K562 (cell line): ENCODE measurements at regions not wholly inside any gene's neighbourhood (a gene's known extent, or its start where the extent isn't known, plus 50 kb on each side); places are given as distances from the start of the nearest gene placed in this dataset.

Experiments used
- ATAC-seq: fragments of 200-7000 bp; cut with Tn5 transposase; 3 replicates; pipeline ENCODE4 v1.9.1; 2020; ENCODE audit warnings: moderate library complexity
- BruUV-seq: library from RNA; stranded (reverse); fragments of 400-500 nt; replicated peaks from 2 replicates; lab custom pipeline; 2021; lab: Mats Ljungman, UMichigan
- CTCF ChIA-PET: fragments of 300-600 bp; formaldehyde crosslinking; extraction: SDS; loops from one replicate; lab custom pipeline; 2021; ENCODE audit warnings: low intra/inter-chr PET ratio; lab: Yijun Ruan, JAX
- POLR2A ChIA-PET: fragments of 300-600, 350-650 bp; sonication (Branson Sonifier 250); formaldehyde crosslinking; extraction: SDS; loops from one replicate; lab custom pipeline; 2021; ENCODE audit warnings: antibody characterized with exemption, inconsistent platforms; lab: Yijun Ruan, JAX
- DNase-seq, 4 experiments: peaks; one replicate each; pipeline versions ENCODE4 v3.0.0 to v3.0.0-alpha.2; 2011 to 2018; ENCODE audit warnings: low spot score in 3 of 4, mixed read lengths in 3 of 4; ENCODE audit errors: extremely low read depth in 1 of 4
- FAIRE-seq: peaks from 2 replicates; lab custom pipeline; 2011; peaks lifted over from hg19 to GRCh38; lab: Jason Lieb, UNC
- H2AFZ ChIP-seq: 2 replicates; pipeline ENCODE4 v1.6.0; 2011; ENCODE audit warnings: low read depth, low read length, control low read depth, inconsistent platforms
- H3K27ac ChIP-seq: fragments of 200-600 bp; 3 replicates; pipeline ENCODE4 v1.8.0; 2011; ENCODE audit warnings: low read depth, mild to moderate bottlenecking, control low read depth, inconsistent platforms, low read length, moderate library complexity, mixed read lengths; ENCODE audit errors: extremely low read depth
- H3K27me3 ChIP-seq, 2 experiments: fragments of 300-600 bp in 1 of 2; 2 replicates in 1 of 2; 3 replicates in 1 of 2; pipeline versions ENCODE4 v1.6.0 to v1.8.0; 2011; ENCODE audit warnings: inconsistent platforms in 2 of 2, low read length in 2 of 2, mild to moderate bottlenecking in 1 of 2, mixed read lengths in 1 of 2, moderate library complexity in 1 of 2; ENCODE audit not compliant: control insufficient read depth in 2 of 2, insufficient read depth in 2 of 2
- H3K36me3 ChIP-seq: fragments of 300-600 bp; 3 replicates; pipeline ENCODE4 v1.8.0; 2011; ENCODE audit warnings: mild to moderate bottlenecking, low read length, inconsistent platforms; ENCODE audit not compliant: control insufficient read depth, insufficient read depth
- H3K4me1 ChIP-seq, 2 experiments: fragments of 200-600 bp in 1 of 2; replicated peaks in 1 of 2; 2 replicates in 1 of 2; 3 replicates in 1 of 2; pipeline versions ENCODE4 v1.5.1 to v1.8.0; 2011; ENCODE audit warnings: inconsistent platforms in 2 of 2, low read length in 2 of 2, mild to moderate bottlenecking in 1 of 2, mixed read lengths in 1 of 2, moderate library complexity in 1 of 2; ENCODE audit not compliant: control insufficient read depth in 2 of 2, insufficient read depth in 2 of 2
- H3K4me2 ChIP-seq: 2 replicates; pipeline ENCODE4 v1.6.1; 2011; ENCODE audit warnings: low read length, control low read depth, inconsistent platforms, mixed read lengths; ENCODE audit not compliant: insufficient read depth
- H3K4me3 ChIP-seq: fragments of 200-600 bp; sonication (generic), shearing (Covaris generic); 2 replicates; pipeline ENCODE4 v1.5.1; 2016; ENCODE audit warnings: control low read depth, inconsistent platforms
- H3K79me2 ChIP-seq: fragments of 200-600 bp; 3 replicates; pipeline ENCODE4 v1.8.0; 2011; ENCODE audit warnings: low read length, inconsistent platforms; ENCODE audit not compliant: control insufficient read depth, insufficient read depth
- H3K9ac ChIP-seq, 2 experiments: 2 replicates each; pipeline versions ENCODE4 v1.6.0 to v1.6.1; 2011; ENCODE audit warnings: low read depth in 2 of 2, low read length in 2 of 2, control low read depth in 1 of 2, inconsistent platforms in 1 of 2, mild to moderate bottlenecking in 1 of 2, mixed read lengths in 1 of 2; ENCODE audit not compliant: insufficient read depth in 1 of 2
- H3K9me1 ChIP-seq: one replicate; pipeline ENCODE4 v1.6.0; 2011; ENCODE audit warnings: inconsistent platforms, mild to moderate bottlenecking, low read length, moderate library complexity; ENCODE audit not compliant: control insufficient read depth, insufficient read depth
- H3K9me3 ChIP-seq: replicated peaks from 2 replicates; pipeline ENCODE4 v1.5.1; 2011; ENCODE audit warnings: low read depth, low read length, inconsistent platforms; ENCODE audit not compliant: control insufficient read depth, insufficient read depth
- H4K20me1 ChIP-seq: replicated peaks from 2 replicates; pipeline ENCODE4 v1.6.1; 2011; ENCODE audit warnings: low read length, inconsistent platforms, mixed read lengths; ENCODE audit not compliant: control insufficient read depth, insufficient read depth
- MCM5 ChIP-seq: fragments of 450-650 bp; IDR thresholded peaks from 2 replicates; pipeline ENCODE4 v1.6.1; 2016; ENCODE audit warnings: low read depth
- TAF7 ChIP-seq: fragments of 450-650 bp; IDR thresholded peaks from 2 replicates; pipeline ENCODE4 v1.6.1; 2016; ENCODE audit warnings: missing genetic modification characterization, missing compliant biosample characterization
- ZNF24 ChIP-seq: fragments of 450-650 bp; IDR thresholded peaks from 2 replicates; pipeline ENCODE4 v1.6.1; 2016
- WGBS: fragments of 100-300 bp; shearing (Covaris generic); methylation state at CpG from one replicate; pipeline ENCODE4 v1.1.6; 2016; ENCODE audit warnings: low coverage, mixed read lengths; ENCODE audit not compliant: insufficient coverage; ENCODE audit errors: missing lambda C conversion rate; 5-methylcytosine and 5-hydroxymethylcytosine counted together
- in situ Hi-C: fragments of 300-500 bp; cut with MboI; formaldehyde crosslinking; loops from 4 replicates; pipeline ENCODE4 v1.15.0; 2018; ENCODE audit warnings: inconsistent platforms, mixed read lengths
- intact Hi-C: fragments of 100-400 bp; cut with micrococcal nuclease; formaldehyde crosslinking; loops from 2 replicates; pipeline ENCODE4 v1.14.2; 2022
- TF ChIP-seq, protein P1 (sequence below): fragments of 450-650 bp; formaldehyde crosslinking; IDR thresholded peaks from 2 replicates; pipeline ENCODE4 v1.4.0; 2020; ENCODE audit warnings: mild to moderate bottlenecking, moderate library complexity
- TF ChIP-seq, protein P2 (sequence below): fragments of 450-650 bp; IDR thresholded peaks from 2 replicates; pipeline ENCODE4 v1.6.1; 2018; ENCODE audit not compliant: partially characterized antibody

DNA sequence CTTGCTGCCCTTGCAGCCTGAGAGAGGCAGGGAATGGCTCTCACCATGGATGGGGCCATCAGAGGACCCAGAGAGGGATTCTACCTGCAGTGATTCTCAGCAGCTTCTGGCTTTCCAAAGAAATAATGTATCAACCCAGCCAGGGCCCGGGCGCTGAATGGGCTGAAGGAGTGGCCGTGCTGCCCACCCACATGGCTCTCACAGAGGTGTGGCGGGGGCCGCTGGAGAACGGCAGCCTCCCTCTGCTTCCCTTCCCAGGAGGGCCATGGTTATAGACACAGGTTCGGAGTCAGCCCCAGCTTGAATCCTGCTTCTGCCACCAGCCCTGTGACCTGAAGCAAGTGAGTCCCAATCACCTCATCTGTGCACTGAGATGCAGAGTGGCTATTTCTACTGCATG lies 82.7 kb downstream of the THAP12 start:
- Histone ChIP-seq H3K9me3 (no peaks in the 10 kb centered on the region), H3K79me2 (no peaks in the 10 kb centered on the region), H4K20me1 (no peaks in the 10 kb centered on the region; the same call in 1 of the 2 replicates), H2AFZ (no peak overlapping the region), H3K4me1 (no peaks in the 10 kb centered on the region; a peak in 1 of 5 replicates), H3K36me3 (no peaks in the 10 kb centered on the region), H3K27me3 (peaks cover 5 to 66% of the 10 kb centered on the region in 2 experiments; a peak in 4 of 5 replicates), H3K4me2 (no peak overlapping the region), H3K27ac (no peak overlapping the region), H3K9me1 (no peaks in the 10 kb centered on the region), H3K9ac (no peak overlapping the region), H3K4me3 (no peak overlapping the region)
- intact Hi-C loops (no loop called here), in situ Hi-C loops (no loop called here)
- DNase-seq (no peak), FAIRE-seq (no peak), ATAC-seq (no peak)
- POLR2A ChIA-PET = interaction anchor here (0.7 kb wide), 1 partner anchor 79 kb away, joined by 3 read pairs; no protein-coding TSS in a partner anchor
- no TSS peak for BruUV-seq
- CTCF ChIA-PET = no interaction called here
- 8% methylated on average over 5 of the region's 7 CpGs for WGBS
- TF ChIP-seq, protein P1, sequence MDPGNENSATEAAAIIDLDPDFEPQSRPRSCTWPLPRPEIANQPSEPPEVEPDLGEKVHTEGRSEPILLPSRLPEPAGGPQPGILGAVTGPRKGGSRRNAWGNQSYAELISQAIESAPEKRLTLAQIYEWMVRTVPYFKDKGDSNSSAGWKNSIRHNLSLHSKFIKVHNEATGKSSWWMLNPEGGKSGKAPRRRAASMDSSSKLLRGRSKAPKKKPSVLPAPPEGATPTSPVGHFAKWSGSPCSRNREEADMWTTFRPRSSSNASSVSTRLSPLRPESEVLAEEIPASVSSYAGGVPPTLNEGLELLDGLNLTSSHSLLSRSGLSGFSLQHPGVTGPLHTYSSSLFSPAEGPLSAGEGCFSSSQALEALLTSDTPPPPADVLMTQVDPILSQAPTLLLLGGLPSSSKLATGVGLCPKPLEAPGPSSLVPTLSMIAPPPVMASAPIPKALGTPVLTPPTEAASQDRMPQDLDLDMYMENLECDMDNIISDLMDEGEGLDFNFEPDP = no peak

DNA sequence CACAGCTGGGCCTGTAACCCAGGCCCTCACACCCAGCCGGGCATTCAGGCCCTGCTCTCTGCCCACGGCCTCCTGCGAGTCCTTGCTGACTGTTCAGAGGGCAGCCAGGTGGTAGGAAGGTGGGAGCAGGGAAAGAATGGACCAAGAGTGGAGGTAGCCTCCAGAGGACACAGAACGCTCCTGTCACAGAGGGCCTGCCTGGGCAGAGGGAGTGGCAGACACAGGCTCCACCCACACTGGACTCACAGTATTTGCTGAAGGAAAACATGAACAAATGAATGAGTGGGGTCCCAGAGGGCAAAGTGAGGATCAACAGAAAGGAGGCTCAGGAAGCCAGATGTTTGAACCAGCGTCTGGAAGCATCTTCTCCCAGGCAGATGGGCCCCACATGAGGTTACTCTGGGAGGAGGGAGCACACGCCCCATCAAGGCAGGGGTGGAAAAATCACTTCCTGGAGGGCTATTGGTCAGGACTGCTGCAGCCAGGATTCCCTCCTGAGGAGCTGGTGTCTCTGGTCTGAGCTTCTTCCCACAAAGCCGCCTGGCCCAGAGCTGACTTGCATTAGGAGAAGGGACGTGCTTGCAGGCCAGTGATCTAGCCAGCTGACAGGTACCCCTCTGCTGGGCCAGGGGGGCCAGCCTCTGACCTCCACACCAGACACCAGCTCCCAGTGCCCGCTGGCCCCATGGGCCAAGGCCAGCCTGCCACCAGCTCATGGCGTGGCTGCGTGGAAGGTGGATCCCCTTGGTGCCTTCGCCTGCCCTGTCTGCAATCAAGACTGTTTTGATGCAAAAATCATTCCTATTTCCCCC lies 84.0 kb downstream of the THAP12 start:
- Histone ChIP-seq H3K79me2 (no peaks in the 10 kb centered on the region), H2AFZ (no peak overlapping the region), H3K4me3 (no peak overlapping the region), H3K9me1 (no peaks in the 10 kb centered on the region), H3K4me1 (no peaks in the 10 kb centered on the region; a peak in 1 of 5 replicates), H3K9ac (peak overlapping the region in 1 of 2 experiments; percentile 45; a peak in 1 of 4 replicates), H3K27ac (no peak overlapping the region), H3K9me3 (no peaks in the 10 kb centered on the region), H3K36me3 (no peaks in the 10 kb centered on the region), H3K4me2 (no peak overlapping the region), H3K27me3 (peaks cover 12 to 67% of the 10 kb centered on the region in 2 experiments), H4K20me1 (no peaks in the 10 kb centered on the region; the same call in 1 of the 2 replicates)
- FAIRE-seq (no peak), ATAC-seq (peak; percentile 37; the same call in 1 of the 3 replicates), DNase-seq (no peak)
- in situ Hi-C loops (no loop called here), intact Hi-C loops (no loop called here)
- BruUV-seq = no TSS peak
- ChIA-PET POLR2A (interaction anchor here (0.6 kb wide), 1 partner anchor 118 kb away, joined by 6 read pairs; no protein-coding TSS in a partner anchor), CTCF (no interaction called here)
- TF ChIP-seq ZNF24 (0 out of 2 replicates have a peak, but pooled peaks have one; percentile 17), MCM5 (no peak), TAF7 (tag) (no peak)
- TF ChIP-seq, protein P2, sequence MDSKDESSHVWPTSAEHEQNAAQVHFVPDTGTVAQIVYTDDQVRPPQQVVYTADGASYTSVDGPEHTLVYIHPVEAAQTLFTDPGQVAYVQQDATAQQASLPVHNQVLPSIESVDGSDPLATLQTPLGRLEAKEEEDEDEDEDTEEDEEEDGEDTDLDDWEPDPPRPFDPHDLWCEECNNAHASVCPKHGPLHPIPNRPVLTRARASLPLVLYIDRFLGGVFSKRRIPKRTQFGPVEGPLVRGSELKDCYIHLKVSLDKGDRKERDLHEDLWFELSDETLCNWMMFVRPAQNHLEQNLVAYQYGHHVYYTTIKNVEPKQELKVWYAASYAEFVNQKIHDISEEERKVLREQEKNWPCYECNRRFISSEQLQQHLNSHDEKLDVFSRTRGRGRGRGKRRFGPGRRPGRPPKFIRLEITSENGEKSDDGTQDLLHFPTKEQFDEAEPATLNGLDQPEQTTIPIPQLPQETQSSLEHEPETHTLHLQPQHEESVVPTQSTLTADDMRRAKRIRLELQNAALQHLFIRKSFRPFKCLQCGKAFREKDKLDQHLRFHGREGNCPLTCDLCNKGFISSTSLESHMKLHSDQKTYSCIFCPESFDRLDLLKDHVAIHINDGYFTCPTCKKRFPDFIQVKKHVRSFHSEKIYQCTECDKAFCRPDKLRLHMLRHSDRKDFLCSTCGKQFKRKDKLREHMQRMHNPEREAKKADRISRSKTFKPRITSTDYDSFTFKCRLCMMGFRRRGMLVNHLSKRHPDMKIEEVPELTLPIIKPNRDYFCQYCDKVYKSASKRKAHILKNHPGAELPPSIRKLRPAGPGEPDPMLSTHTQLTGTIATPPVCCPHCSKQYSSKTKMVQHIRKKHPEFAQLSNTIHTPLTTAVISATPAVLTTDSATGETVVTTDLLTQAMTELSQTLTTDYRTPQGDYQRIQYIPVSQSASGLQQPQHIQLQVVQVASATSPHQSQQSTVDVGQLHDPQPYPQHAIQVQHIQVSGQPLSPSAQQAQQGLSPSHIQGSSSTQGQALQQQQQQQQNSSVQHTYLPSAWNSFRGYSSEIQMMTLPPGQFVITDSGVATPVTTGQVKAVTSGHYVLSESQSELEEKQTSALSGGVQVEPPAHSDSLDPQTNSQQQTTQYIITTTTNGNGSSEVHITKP = no peak
- 9% methylated on average over 12 of the region's 12 CpGs for WGBS
